VCaP (cell line): ENCODE measurements at regions not wholly inside any gene's neighbourhood (a gene's known extent, or its start where the extent isn't known, plus 50 kb on each side); places are given as distances from the start of the nearest gene placed in this dataset.

Experiments used
- H3K27ac ChIP-seq: fragments of 450-650 bp; 2 replicates; pipeline ENCODE4 v1.5.1; 2017
- CTCF ChIP-seq: fragments of 450-650 bp; conservative IDR thresholded peaks from 2 replicates; pipeline ENCODE4 v1.5.1; 2017; ENCODE audit warnings: mild to moderate bottlenecking, moderate library complexity

GRCh38 chr13:37409756-37410155 is 188.8 kb downstream of the POSTN start:
- H3K27ac ChIP-seq, result no peak overlapping the region
- TF ChIP-seq CTCF, result no peak

GRCh38 chr13:37407156-37407555 is 191.4 kb downstream of the POSTN start:
- no peak for TF ChIP-seq CTCF
- no peak overlapping the region for H3K27ac ChIP-seq

GRCh38 chr13:37406031-37406430 is 192.5 kb downstream of the POSTN start:
- TF ChIP-seq CTCF, result no peak
- no peak overlapping the region for H3K27ac ChIP-seq

- TF ChIP-seq CTCF, result no peak
- H3K27ac ChIP-seq, result peak overlapping the region; percentile 79
Measured at GRCh38 chr13:37403776-37404527, 194.6 kb downstream of the POSTN start.

- TF ChIP-seq CTCF, result no peak
Measured at GRCh38 chr13:37401721-37402120, 196.8 kb downstream of the POSTN start.

GRCh38 chr13:37397535-37397934 is 201.0 kb downstream of the POSTN start:
- TF ChIP-seq CTCF, result no peak
- no peak overlapping the region for H3K27ac ChIP-seq

More at GRCh38 chr13:37401721-37402120, 196.8 kb downstream of the POSTN start:
- no peak overlapping the region for H3K27ac ChIP-seq

GRCh38 chr13:37395544-37395943 is 203.0 kb downstream of the POSTN start:
- no peak overlapping the region for H3K27ac ChIP-seq
- no peak for TF ChIP-seq CTCF
